ENCODE measurements at regions not wholly inside any gene's neighbourhood (a gene's known extent, or its start where the extent isn't known, plus 50 kb on each side); places are given as distances from the start of the nearest gene placed in this dataset.

- no peak for TF ChIP-seq EZH2phosphoT487 (IDR thresholded peaks at IDR 0.05; ENCODE audit: borderline replicate concordance, low read length)
- TF ChIP-seq, protein P1, sequence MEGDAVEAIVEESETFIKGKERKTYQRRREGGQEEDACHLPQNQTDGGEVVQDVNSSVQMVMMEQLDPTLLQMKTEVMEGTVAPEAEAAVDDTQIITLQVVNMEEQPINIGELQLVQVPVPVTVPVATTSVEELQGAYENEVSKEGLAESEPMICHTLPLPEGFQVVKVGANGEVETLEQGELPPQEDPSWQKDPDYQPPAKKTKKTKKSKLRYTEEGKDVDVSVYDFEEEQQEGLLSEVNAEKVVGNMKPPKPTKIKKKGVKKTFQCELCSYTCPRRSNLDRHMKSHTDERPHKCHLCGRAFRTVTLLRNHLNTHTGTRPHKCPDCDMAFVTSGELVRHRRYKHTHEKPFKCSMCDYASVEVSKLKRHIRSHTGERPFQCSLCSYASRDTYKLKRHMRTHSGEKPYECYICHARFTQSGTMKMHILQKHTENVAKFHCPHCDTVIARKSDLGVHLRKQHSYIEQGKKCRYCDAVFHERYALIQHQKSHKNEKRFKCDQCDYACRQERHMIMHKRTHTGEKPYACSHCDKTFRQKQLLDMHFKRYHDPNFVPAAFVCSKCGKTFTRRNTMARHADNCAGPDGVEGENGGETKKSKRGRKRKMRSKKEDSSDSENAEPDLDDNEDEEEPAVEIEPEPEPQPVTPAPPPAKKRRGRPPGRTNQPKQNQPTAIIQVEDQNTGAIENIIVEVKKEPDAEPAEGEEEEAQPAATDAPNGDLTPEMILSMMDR (IDR thresholded peaks at IDR 0.05; ENCODE audit: low read depth, low read length, poor library complexity, severe bottlenecking), result no peak
- H3K27me3 ChIP-seq (ENCODE audit: control insufficient read depth, low read length), result no peaks in the 10 kb centered on the region
Measured at GRCh38 chr9:13552606-13553215, 273.2 kb upstream of the MPDZ start.

DNA sequence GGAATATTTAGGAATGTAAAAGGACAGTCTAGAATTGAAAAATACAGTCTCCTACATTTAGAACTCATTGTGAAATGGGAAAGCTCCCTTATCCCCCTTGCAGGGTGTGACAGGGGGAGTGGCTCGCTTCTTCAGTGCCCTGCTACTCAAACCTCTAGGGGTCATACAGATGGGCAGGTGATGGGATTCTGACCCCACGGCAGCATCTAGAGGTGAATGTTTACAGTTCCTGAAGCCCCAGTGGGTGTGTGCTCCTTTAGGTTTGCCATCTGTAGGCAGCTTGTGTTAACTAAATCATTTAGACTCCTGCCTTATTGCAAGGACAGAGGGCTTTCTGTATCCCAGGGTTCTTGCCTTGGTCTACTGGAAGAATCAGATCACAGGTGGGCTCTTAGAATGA lies 271.0 kb upstream of the MPDZ start:
- Histone ChIP-seq H3K79me2 (ENCODE audit: control insufficient read depth, low read length) (no peaks in the 10 kb centered on the region), H3K9me3 (ENCODE audit: control insufficient read depth, insufficient read depth, low read length) (no peaks in the 10 kb centered on the region), H3K4me2 (ENCODE audit: low read length) (no peak overlapping the region), H3K9me2 (replicated peaks; ENCODE audit: control insufficient read depth, low read length) (no peaks in the 10 kb centered on the region), H3K27ac (ENCODE audit: low read depth, low read length) (no peak overlapping the region), H3K27me3 (ENCODE audit: control insufficient read depth, low read length) (no peaks in the 10 kb centered on the region), H3K36me3 (ENCODE audit: control insufficient read depth, low read length) (no peaks in the 10 kb centered on the region), H3F3A (ENCODE audit: control insufficient read depth, insufficient read depth) (no peaks in the 10 kb centered on the region), H3K4me1 (ENCODE audit: control insufficient read depth, low read length) (no peaks in the 10 kb centered on the region), H4K20me1 (ENCODE audit: control insufficient read depth, insufficient read depth, low read depth, low read length) (no peaks in the 10 kb centered on the region), H3K4me3 (ENCODE audit: low read length) (no peak overlapping the region)
- TF ChIP-seq, protein P1 (IDR thresholded peaks at IDR 0.05; ENCODE audit: low read depth, low read length, poor library complexity, severe bottlenecking), result no peak
- no peak for TF ChIP-seq EZH2phosphoT487 (IDR thresholded peaks at IDR 0.05; ENCODE audit: borderline replicate concordance, low read length)

More at GRCh38 chr9:13552606-13553215, 273.2 kb upstream of the MPDZ start:
- H3K4me2 ChIP-seq (ENCODE audit: low read length), result no peak overlapping the region
- H3K27ac ChIP-seq (ENCODE audit: low read depth, low read length), result no peak overlapping the region
- H3K79me2 ChIP-seq (ENCODE audit: control insufficient read depth, low read length), result no peaks in the 10 kb centered on the region
- H3K9me2 ChIP-seq (replicated peaks; ENCODE audit: control insufficient read depth, low read length), result no peaks in the 10 kb centered on the region
- no peaks in the 10 kb centered on the region for H3K4me1 ChIP-seq (ENCODE audit: control insufficient read depth, low read length)
- no peaks in the 10 kb centered on the region for H3K36me3 ChIP-seq (ENCODE audit: control insufficient read depth, low read length)
- H3K4me3 ChIP-seq (ENCODE audit: low read length), result no peak overlapping the region
- no peaks in the 10 kb centered on the region for H4K20me1 ChIP-seq (ENCODE audit: control insufficient read depth, insufficient read depth, low read depth, low read length)
- no peaks in the 10 kb centered on the region for H3K9me3 ChIP-seq (ENCODE audit: control insufficient read depth, insufficient read depth, low read length)
- H3F3A ChIP-seq (ENCODE audit: control insufficient read depth, insufficient read depth), result no peaks in the 10 kb centered on the region

- Histone ChIP-seq H3K4me1 (ENCODE audit: control insufficient read depth, low read length) (no peaks in the 10 kb centered on the region), H3K27ac (ENCODE audit: low read depth, low read length) (no peak overlapping the region), H3K9me3 (ENCODE audit: control insufficient read depth, insufficient read depth, low read length) (no peaks in the 10 kb centered on the region), H3F3A (ENCODE audit: control insufficient read depth, insufficient read depth) (no peaks in the 10 kb centered on the region), H4K20me1 (ENCODE audit: control insufficient read depth, insufficient read depth, low read depth, low read length) (no peaks in the 10 kb centered on the region), H3K4me3 (ENCODE audit: low read length) (no peak overlapping the region), H3K27me3 (ENCODE audit: control insufficient read depth, low read length) (no peaks in the 10 kb centered on the region), H3K36me3 (ENCODE audit: control insufficient read depth, low read length) (no peaks in the 10 kb centered on the region), H3K9me2 (replicated peaks; ENCODE audit: control insufficient read depth, low read length) (no peaks in the 10 kb centered on the region), H3K4me2 (ENCODE audit: low read length) (no peak overlapping the region), H3K79me2 (ENCODE audit: control insufficient read depth, low read length) (no peaks in the 10 kb centered on the region)
- no peak for TF ChIP-seq EZH2phosphoT487 (IDR thresholded peaks at IDR 0.05; ENCODE audit: borderline replicate concordance, low read length)
- TF ChIP-seq, protein P1 (IDR thresholded peaks at IDR 0.05; ENCODE audit: low read depth, low read length, poor library complexity, severe bottlenecking), result no peak
Measured at GRCh38 chr9:13548535-13548934, 269.0 kb upstream of the MPDZ start.

All from DOHH2 (cell line).